GM12873 (cell line): ENCODE measurements at regions not wholly inside any gene's neighbourhood (a gene's known extent, or its start where the extent isn't known, plus 50 kb on each side); places are given as distances from the start of the nearest gene placed in this dataset.

ENCODE experiments used
- CTCF ChIP-seq: IDR thresholded peaks from 2 replicates; pipeline ENCODE4 v1.5.1; 2012; ENCODE audit warnings: low read depth, mild to moderate bottlenecking, moderate library complexity, low read length, control low read depth; ENCODE audit not compliant: insufficient read depth; ENCODE audit errors: missing control alignments

GRCh38 chrX:131918839-131919238 lies 104.3 kb upstream of the STK26 start:
- TF ChIP-seq CTCF = no peak

DNA sequence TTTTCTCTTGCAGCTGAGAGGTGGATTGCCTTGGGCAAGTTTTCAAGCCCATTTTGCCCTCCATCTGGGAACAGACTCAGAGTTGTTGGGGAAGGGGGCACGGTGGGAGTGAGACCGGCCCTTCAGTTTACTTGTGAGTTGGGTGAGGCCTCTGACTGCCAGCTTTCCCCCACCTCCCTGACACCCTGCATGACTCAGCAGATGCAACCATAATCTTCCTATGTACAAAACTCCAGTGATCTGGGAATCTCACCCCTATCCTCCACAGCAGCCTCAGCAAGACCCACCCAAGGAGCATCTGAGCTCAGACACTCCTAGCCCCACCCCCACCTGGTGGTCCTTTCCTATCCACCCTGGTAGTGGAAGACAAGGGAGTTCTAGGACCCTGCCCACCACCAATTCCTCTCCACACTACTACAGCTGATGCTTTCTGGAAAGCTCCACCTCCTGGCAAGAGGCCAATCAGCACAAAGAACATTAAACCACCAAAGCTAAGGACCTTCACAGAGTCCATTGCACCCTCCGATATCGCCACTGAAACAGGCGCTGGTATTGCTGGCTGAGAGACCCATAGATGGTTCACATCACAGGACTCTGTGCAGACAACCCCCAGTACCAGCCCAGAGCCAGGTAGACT lies 99.4 kb upstream of the STK26 start:
- TF ChIP-seq CTCF = no peak

DNA sequence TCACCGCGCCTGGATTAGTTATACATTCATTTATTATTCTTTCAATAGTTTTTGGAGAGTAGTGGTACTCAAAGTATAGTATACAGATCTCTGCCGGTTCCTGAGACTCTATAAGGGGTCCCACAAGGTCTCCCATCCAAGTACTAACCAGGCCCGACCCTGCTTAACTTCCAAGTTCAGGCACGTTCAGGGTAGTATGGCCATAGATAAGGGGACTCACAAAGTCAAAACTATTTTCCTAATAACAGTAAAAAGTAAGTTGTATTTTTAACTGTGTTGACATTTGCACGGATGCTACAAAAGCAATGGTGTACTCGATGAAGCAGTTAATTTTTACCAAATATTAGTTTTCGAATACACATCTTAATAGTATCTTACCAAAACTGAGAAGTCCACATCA lies 84.4 kb upstream of the STK26 start:
- TF ChIP-seq CTCF = no peak

DNA sequence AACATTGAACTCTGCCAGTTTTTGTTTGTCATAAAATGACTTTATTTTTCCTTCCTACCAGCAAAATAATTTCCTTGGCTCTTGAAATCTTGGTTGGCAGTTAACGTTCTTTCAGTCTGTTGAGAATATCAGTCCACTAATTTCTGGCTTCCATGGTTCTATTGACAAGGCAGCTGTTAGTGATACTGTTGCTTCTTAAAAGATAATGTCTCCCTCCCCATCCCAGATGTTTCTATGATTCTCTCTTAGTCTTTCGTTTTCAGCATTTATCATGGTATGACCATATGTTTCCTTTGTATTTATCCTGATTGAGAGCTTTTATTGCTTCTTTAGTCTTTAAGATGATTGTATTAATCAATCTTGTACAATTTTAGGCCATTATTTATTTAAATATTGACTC lies 81.1 kb upstream of the STK26 start:
- no peak for TF ChIP-seq CTCF

- TF ChIP-seq CTCF = no peak
Observed at GRCh38 chrX:131944936-131945902, 77.9 kb upstream of the STK26 start.

DNA sequence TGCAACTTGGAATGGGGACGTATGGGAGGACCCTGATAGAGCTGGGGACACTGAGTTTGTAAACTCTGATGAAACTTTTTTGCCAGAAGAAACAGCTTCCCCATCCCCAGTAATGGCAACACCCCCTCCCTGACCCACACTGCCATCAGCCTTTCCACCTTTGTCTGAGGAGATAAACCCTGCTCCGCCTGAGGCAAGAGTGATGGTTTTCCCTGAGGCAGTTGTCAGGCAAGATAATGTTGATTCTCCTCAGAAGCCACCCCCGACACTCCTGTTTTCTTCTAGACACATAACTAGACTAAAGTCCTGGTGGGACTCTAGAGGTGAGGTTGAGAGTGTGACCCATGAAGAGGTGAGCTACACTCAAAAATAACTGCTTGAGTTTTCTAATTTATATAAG lies 71.9 kb upstream of the STK26 start:
- TF ChIP-seq CTCF = no peak

GRCh38 chrX:131955099-131955777 lies 67.9 kb upstream of the STK26 start:
- TF ChIP-seq CTCF = no peak
